ENCODE measurements at regions not wholly inside any gene's neighbourhood (a gene's known extent, or its start where the extent isn't known, plus 50 kb on each side); places are given as distances from the start of the nearest gene placed in this dataset.
A peak's percentile ranks its signal among the peaks of the same experiment; 100 is the strongest.

DNA sequence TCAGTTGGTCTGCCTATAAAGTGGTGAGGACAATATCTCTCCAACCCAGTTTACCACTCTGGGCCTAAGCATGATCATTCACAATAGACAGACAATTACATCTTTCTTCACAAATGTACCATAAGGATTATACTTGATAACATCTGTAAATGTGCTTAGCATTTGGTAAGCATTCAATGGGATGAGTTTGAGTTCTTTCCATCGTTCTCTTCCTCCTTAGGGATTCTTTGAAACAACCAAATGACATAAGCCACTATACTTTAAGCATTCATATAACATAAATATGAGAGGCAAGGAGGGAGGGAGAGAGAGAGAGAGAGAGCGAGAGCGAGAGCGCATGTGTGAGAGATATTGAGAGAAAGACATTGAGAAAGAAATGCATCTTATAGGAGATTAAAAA lies 303.3 kb upstream of the CBLB start:
- no peak for DNase-seq (ENCODE audit: low read depth in 2 of 2)

DNA sequence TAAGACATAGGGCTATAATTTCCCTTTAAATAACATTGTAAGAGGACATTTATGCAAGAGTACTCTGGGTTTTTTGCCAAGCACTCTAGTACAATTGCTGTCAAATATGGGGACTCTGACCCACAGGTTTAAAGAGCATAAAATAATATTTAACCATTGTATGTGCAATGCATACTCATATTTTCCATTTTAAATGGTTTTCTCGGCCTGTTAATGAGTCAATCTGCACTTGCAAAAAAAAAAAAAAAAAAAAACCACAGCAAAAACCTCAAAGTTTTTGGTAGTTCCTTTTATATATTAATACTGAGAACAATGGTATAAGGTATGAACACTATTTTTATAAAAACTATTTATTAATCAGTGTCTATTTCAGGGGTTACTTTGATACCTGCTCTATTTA lies 304.0 kb upstream of the CBLB start:
- DNase-seq (ENCODE audit: low read depth in 2 of 2) = no peak

DNA sequence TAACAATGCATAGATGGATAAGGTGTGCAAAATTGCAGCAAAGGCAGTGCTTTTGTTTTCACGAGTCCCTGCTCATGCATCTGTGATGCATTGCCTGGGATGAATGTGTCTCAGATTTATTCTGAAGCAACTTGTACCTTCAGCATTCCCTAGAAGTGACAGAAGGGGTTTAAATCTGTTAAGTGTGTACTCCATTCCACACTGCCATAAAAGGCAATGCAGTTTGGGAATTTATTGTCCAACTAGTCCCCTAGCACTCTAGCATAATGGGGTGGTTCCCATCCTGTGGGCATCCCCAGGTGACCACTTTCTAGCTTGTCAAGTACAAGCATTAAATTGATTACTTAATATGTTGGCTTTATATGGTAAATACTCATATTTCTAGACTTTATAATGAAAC lies 306.5 kb upstream of the CBLB start:
- DNase-seq (ENCODE audit: low read depth in 2 of 2) = no peak

- DNase-seq (ENCODE audit: low read depth in 2 of 2) = peak; percentile 47 to 73
These were observed 307.9 kb upstream of the CBLB start for GRCh38 chr3:106176734-106177133.

DNA sequence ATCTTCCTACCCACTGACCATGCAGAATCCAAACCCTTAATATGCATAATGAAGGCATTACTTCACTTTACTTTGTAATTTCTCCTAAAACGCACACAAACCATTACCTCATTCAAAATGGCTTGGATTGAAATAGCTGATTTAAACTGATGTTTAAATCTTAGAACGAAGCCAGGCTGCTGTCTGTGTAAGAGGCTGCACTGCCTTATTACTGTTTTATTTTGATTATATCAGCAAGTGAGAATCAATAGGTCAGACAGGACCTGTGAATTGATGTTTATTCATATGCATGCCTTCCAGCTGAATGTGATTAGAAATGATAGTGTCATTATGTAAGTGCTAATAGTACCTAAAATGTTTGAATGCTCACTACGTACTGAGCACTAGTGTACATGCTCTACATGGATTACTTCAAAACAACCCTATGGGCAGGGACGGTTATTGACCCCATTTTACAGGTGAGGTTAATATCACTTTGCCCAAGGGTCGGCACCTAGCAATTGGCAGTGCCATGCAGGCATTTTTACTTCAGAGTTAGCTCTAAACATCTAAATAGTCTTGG lies 314.2 kb upstream of the CBLB start:
- DNase-seq (ENCODE audit: low read depth in 2 of 2) = no peak

DNA sequence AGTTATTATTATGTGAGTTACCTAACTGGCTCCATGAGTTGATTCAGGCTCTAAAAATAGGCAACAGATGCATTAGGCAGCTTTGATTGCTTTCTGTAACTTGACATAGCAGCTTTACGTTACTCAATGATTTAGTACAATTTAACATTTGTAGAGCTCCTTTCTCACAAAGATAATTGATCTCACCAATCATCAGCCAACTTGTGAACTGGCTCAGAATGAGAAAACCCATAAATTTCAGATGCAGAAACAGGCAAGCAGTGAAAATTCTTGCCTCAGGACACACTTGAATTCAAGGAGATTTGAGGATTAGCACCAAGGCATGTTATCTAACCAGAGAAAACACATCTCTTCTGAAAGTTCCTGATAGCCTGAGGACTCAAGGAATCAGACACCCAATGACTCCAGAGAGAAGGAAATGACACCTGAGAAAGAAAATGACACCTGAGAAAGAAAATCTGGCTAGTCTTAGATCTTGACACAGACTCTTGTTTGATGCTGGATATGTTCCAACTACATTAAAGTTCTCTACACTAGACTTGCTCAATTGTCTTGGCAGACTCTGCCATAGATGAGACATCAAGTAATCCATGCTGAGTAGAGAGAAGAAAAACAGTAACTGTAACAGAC lies 315.1 kb upstream of the CBLB start:
- DNase-seq (ENCODE audit: low read depth in 2 of 2) = no peak

GRCh38 chr3:106184540-106185457 lies 316.0 kb upstream of the CBLB start:
- no peak for DNase-seq (ENCODE audit: low read depth in 2 of 2)

DNA sequence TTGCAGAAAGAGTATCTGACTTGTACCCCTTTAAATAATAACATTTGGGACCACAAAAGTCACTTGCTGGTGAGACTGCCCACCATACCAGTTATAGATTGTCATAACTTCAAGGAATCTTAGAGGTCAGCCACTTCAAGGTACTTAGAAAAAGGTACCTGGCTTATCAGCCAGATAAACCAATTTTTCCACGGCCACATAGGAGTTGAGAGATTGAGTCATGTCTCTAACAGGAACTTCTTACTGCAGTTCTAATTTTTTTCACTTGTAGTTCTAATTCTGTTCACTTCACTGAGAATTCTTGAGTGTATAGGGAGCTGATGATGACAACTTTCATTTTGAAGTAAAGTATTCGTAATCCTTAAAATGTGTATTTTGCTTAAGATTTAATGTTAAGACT lies 317.1 kb upstream of the CBLB start:
- no peak for DNase-seq (ENCODE audit: low read depth in 2 of 2)

DNA sequence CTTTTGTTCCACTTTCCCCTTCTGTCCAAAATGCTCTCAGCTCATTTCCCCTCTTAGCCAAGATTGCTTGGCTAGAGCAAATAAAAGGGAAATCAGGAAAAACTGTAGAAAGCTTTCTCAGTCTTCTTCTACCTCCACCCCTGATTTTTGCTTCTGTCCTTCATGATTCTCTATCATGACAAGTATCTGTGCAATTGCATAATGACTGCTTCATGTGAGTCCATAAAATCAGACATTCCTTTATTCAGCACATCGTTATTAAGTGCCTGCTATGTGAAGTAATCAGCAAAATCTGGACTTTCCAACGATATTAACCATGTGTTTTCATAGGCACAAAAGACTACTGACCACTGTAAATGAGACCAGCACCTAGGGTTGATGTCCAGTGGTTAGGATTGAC lies 321.5 kb upstream of the CBLB start:
- no peak for DNase-seq (ENCODE audit: low read depth in 2 of 2)

DNA sequence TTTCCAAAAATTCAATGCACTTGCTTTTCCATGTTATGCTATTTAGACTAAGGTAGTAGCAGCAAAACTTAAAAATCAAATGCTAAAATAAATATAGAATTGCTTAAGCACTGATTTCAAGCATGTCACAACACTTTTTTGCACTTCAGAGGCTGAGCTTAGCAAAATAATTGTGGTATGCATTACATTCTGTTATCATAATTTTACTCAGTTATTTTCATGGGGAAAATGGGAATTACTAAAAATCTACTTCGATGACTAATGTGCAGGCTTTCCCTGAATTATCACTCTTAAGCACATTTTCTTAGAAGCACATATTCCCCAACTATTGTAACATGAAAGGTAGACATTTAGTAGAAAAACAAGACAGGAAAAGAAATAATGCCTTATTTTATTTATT lies 322.4 kb upstream of the CBLB start:
- DNase-seq (ENCODE audit: low read depth in 2 of 2) = no peak

GRCh38 chr3:106191913-106192312 lies 323.1 kb upstream of the CBLB start:
- no peak for DNase-seq (ENCODE audit: low read depth in 2 of 2)

DNA sequence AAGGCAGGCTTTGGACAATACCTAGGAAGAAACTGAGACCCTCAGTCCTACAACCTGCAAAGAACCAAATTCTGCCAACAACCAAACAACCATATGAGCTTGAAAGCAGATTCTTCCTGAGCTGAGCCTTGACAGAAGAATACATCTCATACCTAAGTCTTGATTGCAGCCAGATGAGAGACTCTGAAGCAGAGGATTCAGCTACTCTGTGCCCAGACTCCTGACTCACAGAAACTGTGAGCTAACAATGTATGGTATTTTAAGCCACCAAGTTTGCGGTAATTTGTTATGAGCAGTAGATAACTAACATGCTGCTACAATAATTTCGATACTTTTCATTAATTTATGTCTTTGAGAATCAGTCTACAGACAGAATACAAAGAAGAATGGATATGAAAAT lies 325.1 kb upstream of the CBLB start:
- no peak for DNase-seq (ENCODE audit: low read depth in 2 of 2)

- DNase-seq (ENCODE audit: low read depth in 2 of 2) = no peak
These were observed 325.9 kb upstream of the CBLB start for GRCh38 chr3:106194726-106195125.

DNA sequence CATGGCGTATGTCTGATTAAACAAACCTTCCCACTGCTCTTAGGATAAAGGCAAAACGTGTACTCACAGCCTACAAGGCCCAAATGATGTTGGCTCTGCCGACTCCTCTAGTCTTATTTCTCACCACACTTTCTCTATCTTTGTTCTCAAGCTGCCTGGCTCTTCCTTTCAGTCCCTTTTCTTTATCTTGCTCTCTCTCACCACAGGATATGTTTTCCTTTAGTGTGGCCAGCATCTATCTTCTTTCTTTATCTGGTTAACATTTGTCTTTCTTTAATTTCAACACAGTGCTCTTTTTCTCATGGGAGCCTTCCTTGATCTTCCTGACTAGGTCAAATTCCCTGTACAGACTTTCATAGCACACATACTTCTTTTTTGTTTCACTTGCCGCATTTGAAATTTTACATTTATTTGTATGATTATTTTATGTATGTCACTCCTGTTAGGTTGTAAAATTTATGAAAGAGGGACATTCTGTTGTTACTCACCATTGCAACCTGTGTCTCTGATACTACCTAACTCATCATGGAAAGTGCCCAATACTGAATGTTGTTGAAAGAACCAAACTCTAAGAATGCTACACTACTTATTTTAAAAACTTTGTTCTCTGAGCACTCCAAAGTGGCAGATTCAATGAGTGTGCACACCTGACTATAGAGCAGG lies 328.9 kb upstream of the CBLB start:
- no peak for DNase-seq (ENCODE audit: low read depth in 2 of 2)

- no peak for DNase-seq (ENCODE audit: low read depth in 2 of 2)
These were observed 335.5 kb upstream of the CBLB start for GRCh38 chr3:106204160-106204868.

DNA sequence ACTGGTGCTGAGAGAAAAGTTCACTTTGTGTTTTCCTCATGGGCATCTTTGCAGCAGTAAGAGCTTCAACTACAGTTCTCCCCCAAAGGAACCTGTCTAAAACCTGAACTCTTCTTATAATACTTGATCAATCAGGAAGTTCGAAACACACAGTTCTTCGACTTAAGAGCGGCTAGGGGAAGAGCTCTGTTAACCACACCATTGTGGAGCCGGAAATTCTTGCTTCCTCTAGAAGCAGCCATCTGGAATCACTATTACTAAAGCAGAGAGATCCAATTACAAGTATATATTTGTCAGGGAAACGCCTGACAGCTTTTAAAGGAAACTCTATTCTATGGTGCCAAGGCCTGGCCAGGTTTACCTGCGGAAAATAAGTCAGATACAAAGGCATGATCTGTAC lies 337.3 kb upstream of the CBLB start:
- DNase-seq (ENCODE audit: low read depth in 2 of 2) = no peak

- DNase-seq (ENCODE audit: low read depth in 2 of 2) = no peak
These were observed 337.8 kb upstream of the CBLB start for GRCh38 chr3:106206613-106207012.

- DNase-seq (ENCODE audit: low read depth in 2 of 2) = no peak
These were observed 339.4 kb upstream of the CBLB start for GRCh38 chr3:106208251-106208650.

- no peak for DNase-seq (ENCODE audit: low read depth in 2 of 2)
These were observed 340.2 kb upstream of the CBLB start for GRCh38 chr3:106208967-106209366.

GRCh38 chr3:106209482-106209881 lies 340.7 kb upstream of the CBLB start:
- DNase-seq (ENCODE audit: low read depth in 2 of 2) = no peak

DNA sequence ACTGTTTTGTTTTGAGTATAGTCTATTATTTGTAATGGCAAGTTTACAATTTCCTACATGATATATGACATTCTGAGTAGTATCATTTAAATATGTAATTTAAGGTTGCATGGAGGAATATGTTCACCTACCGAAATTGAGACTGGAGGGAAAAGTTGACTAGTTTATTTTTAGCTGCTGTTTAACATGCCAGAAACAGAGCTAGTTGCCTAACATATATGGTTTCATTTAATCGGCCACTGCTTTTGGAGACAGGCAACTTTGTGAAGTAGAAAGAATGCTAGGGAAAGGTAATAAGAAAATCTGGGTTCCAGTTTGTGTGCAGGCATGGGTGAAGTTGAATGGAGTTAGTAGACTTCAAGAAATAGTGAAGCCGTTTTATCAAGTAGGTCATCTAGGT lies 342.1 kb upstream of the CBLB start:
- no peak for DNase-seq (ENCODE audit: low read depth in 2 of 2)

- DNase-seq (ENCODE audit: low read depth in 2 of 2) = no peak
These were observed 343.9 kb upstream of the CBLB start for GRCh38 chr3:106212665-106213222.
